GM21381 (cell line): ENCODE measurements at regions not wholly inside any gene's neighbourhood (a gene's known extent, or its start where the extent isn't known, plus 50 kb on each side); places are given as distances from the start of the nearest gene placed in this dataset.
"Not testable (repeated sequence)": the region's sequence is repeated elsewhere in the genome, so short reads cannot be mapped to it uniquely, and the experiment has no call there.

Experiments
- ATAC-seq: cut with Tn5 transposase; IDR thresholded peaks from one replicate; pipeline ENCODE4 v1.9.1; 2021; ENCODE audit warnings: mild to moderate bottlenecking, moderate library complexity; ENCODE audit not compliant: unreplicated experiment

DNA sequence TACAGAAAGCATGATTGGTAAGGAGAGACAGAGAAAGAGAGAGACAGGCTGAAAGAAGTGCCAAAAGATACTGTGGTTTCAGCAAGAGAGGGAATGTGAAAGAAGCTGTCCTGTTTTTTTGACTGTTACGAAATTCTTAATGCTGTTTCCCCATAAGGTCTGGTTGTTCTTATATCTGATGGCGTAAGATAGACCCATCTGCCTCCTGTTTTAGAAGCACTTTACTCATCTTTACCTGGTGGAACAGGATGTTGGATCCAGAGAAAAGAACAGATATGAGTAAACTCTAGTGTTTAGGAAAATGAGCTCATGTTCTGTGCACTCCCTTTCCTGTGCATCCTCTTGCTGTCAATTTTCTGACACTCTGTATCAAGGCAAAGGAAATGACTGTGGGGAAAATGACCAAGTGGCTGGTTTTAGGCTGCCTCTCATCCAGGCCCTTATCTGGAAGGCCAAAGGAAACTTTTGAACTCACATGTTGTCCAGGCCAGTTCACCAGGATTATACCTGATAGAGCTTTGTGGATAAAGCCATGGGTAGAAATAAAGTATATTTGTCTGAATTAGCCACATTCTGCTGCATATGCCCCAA is 311.7 kb upstream of the HTR2C start:
- no peak for ATAC-seq

DNA sequence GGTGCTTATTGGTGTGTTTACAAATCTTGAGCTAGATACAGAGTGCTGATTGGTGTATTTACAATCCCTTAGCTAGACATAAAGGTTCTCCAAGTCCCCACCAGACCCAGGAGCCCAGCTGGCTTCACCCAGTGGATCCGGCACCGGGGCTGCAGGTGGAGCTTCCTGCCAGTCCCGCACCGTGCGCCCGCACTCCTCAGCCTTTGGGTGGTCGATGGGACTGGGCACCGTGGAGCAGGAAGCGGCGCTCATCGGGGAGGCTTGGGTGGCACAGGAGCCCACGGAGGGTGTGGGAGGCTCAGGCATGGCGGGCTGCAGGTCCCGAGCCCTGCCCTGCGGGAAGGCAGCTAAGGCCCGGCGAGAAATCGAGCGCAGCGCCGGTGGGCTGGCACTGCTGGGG is 313.5 kb upstream of the HTR2C start:
- ATAC-seq, result not testable (repeated sequence)

DNA sequence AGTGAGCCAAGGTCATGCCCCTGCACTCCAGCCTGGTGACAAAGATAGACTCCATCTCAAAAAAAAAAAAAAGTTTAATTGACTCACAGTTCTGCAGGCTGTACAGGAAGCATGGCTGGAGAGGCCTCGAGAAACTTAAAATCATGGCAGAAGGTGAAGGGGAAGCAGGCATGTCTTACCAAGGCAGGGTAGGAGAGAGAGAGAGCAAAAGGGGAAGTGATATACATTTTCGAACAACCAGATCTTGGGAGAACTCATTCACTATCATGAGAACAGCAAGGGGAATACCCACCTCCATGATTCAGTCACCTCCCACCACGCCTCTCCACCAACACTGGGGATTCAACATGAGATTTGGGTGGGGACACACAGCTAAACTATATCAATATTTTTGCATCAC is 315.2 kb upstream of the HTR2C start:
- ATAC-seq, result no peak

DNA sequence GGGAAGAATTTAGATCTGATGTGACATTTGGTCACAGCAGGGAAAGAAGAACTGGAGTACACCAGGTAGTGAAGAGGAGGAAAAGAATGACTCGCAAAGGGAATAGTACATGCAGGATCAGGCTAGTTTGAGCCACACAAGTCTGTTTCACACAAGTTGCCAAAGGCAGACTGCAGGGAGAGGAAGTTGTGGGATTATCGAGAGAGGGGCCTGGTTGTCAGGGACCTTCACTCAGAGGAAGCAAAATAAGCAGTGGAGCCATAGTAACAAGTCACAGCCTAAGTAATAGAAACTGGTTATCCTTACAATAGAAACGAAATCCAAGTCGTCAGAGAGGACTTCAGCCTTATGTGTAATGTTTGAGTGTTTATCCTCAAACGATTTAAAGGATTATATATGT is 316.7 kb upstream of the HTR2C start:
- ATAC-seq, result no peak

DNA sequence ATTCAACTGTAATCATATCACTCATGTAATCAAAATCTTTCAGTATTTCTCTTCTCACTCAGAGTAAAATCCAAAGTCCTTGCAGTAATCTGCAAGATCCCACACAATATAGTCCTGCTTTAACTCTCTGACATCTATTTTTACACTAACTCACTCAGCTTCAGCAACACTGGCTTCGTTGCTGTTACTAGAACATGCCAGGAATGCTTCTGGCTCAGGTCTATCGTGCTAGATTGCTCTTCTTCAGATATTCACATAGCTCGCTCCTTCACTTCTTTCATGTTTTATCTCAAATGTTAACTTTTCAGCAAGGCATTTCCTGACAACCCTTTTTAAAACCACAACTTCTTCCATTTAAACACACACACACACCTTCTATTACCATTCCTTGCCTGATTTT is 331.7 kb upstream of the HTR2C start:
- ATAC-seq, result no peak

DNA sequence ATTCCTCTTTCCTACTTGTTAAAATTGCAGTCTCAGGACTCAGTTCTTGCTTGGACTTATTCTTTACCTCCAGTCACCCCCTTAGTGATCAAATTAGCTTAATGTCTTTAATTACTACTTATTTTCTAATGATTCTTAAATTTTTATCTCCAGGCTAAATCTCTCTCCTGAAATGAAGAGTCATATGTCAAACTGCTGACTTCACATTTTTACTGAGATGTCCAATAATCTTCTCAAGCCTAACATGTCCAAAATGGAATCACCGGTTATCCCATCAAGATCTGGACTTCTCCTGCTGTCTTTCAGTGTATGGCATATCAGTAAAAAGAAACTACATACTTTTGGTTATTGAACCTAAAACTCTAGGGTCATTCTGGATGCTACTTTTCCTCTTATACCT is 332.3 kb upstream of the HTR2C start:
- ATAC-seq, result no peak

DNA sequence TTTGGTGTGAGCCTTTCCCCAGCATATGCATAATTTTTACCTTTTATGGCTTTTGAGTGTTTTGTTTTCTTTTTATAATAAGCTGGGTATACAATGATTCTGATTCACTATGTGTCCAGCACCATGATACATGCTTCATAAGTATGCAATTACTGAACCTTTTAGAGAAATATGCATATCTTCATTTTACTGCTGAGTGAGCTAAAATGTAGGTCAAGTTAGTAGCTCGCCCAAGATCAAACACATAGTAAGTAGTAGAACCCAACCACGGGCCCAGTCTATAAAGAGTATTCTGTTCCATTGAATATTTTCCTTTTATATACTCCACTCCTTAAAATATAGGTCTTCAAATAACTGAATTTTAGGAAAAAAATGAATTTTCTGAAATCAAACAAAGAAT is 362.4 kb upstream of the HTR2C start:
- no peak for ATAC-seq

DNA sequence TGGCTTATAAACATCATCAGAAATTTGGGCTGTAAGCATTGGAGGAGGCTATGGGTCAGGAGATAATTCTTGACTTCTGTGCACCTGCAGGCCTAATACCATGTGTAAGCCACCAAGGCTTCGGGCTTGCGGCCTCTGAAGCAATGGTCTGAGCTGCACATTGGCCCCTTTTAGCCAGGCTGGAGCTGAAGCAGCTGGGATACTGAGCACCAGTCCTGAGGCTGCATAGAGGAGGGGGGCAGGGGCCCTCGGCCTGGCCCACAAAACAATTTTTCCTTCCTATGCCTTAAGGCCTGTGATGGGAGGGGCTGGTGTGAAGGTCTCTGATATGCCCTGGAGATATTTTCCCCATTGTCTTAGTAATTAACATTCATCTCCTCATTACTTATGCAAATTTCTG is 373.0 kb upstream of the HTR2C start:
- ATAC-seq, result no peak

DNA sequence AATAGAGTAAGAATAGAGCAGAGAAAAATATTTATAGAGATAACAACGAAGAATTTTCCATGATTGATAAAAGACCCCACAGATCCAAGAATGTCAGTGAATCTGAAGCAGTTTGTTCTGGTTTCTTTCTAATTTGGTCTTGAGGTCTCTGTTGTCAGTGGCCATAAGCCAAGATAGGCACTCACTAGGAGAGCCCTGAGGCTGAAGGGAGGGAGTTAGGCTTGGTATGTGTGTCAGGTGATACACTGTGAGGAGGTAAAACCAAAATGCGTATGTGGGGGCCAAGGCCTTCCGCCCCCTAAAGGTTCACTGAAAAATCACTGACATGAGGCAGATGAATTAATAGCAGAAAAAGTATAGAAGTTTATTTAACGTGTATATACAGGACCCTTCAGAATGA is 382.3 kb upstream of the HTR2C start:
- ATAC-seq, result no peak

DNA sequence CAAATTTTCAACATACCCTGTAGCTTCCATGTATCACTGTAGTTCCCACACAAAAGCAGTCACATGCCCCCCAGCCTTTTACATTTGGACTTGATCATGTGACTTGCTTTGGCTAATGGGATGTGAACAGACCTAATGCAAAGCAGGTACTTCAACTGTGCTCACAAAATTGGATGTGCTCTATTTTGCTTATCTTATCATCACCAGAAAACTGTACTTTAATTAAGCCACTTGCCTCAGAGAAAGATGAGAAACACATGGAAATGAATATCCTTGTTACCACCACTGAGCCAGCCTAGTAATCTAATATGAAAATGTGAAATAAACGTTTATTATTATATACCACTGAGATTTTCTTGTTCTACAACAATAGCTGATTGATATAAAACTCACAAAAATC is 402.7 kb upstream of the HTR2C start:
- ATAC-seq, result no peak

DNA sequence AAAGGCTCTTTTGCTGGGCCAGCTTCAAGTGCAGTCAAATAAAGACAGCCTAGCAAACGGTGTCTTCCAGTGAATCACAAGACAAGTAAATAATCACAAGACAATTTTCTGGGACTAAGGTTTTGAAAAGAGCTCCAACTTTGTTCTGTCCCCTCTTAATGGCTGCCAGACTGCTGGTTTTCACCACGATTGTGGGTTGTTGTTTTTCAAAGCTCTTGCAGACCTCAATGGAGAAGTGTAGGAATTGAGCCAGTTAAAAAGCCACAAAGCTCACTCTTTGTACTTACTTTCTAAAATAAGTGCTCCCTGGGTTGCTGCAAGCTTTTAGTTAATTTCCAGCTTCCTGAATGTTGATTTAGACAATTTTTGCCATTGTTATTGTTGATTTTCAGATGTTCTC is 405.8 kb upstream of the HTR2C start:
- no peak for ATAC-seq

DNA sequence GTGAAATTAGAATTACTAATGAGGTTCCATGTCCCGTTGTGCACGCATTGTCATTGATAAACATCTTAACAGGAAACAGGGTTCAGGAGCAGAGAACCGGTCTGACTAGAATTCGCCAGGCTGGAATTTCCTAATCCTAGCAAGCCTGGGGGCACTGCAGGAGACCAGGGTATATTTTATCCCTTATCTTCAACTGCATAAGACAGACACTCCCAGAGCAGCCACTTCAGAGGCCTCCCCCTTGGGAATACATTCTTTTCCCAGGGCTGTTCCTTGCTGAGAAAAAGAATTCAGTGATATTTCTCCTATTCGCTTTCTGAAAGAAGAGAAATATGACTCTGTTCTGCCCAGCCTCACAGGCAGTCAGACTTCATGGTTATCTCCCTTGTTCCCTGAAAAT is 416.6 kb upstream of the HTR2C start:
- ATAC-seq, result not testable (repeated sequence)

DNA sequence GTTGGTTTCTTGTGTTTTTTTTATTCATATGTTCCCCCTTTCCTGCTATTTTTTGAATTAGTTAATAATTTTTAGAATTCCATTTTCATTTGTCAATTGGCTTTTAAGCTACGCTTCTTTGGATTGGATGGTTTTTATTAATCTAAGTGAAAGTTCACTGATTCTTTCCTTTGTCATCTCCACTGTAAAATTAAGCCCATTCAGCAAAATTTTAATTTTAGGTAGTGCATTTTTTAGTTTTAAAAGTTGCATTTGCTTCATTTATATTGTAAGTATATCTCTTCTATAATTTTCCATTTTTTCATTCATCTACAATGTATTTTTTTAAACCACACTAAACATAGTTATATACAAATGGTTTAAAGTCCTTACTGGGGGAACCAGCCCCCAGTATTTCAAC is 417.3 kb upstream of the HTR2C start:
- no peak for ATAC-seq

DNA sequence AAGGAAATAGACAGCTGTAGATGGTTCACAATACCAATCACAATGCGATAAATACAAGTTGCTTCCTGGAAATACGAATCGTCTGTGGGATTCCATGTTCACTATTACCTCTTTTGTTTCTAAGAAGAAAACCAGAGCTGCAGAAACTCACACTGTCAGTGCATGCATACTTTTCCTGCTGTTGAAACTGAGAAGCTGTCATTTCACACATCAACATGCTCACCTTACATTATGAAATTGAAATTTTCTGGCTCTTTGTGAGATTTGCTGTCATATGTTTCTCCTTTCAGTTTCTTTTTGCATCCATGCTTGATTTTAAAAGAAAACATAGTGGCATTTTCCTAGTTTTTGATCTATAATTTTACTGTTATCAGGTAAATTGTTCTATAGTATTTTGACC is 418.3 kb upstream of the HTR2C start:
- ATAC-seq, result no peak

DNA sequence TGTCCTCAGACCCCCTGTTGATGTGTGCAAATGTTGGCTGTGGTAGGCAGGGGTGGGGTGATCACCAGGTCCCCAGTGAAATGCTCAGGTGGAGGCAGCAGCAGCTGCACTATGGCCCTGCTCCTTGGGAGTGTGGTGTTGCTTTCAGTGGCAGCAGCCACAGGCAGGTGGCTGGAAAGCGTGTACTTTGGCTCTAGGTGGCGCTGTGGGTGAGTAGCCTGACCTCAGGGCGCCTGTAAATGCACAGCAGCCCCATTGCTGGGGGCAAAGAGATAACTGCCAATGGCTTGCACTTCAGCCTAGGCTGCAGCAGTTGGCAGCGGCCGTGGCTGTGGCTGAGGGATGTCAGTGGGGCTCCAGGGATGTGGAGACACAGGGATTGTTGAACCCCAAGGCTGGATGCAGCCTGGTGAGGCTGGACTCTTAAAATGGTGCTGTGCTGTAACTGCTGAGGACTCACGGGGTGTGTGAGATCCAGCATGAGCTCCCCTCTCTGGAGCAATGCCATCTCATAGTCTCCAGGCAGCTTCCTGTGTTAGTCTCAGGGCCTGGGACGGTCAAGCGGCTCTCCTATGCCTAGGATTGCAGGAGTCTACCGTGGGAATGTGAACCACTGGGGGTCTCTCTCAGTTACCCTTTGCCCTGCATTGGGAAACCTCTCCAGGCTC is 421.7 kb upstream of the HTR2C start:
- ATAC-seq, result no peak

DNA sequence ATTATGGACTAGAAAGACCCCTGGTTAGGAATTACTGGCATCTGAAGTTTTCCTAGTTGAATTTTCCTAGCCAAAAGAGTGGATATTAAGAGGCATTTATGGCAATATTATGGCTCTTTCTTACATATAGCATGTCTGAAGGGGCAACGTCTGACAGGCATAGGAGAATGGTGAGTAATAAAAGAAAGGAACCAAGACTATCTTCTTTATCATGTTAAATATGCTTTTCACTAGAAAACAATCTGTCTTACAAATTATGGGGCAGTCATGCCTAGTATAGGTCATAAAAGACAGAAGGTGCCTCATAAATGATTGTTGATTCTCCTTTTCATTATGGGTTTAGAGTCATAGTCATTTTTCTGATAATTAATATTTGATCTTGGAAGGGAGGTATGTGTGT is 431.1 kb upstream of the HTR2C start:
- no peak for ATAC-seq

DNA sequence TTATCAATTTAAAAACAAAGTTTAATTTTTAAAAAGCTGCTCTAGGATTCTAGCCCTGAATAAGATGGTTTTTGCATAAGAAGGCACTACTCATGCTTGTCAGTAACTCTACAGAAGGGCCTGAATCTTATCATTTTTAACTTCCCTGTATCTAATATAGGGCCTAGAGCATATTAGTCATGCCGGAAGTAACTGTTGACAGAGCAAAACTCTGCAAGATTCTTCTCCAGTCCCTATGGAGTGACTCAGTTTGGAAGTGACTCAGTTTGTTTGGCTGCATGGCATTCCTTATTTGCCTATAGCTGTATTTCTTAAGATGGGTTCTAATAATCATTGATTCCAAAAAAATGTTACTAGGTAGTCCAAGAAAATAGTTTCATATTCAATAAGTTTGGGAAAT is 431.8 kb upstream of the HTR2C start:
- ATAC-seq, result no peak

DNA sequence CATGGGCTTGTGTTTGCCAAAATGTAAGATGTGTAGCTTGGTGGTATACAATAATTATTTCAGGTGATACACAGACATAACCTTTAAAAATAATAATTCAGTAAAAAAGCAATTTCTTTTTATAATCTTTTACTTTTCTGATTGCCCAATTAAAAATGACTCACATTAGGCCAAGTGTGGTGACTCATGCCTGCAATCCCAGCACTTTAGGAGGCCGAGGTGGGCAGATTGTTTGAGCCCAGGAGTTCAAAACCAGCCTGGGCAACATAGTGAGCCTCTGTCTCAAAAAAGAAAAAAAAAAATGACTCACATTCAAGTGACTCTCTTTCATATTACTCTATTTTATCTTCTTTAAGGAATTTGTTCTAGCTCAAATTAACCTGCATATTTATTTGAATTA is 449.4 kb upstream of the HTR2C start:
- no peak for ATAC-seq

DNA sequence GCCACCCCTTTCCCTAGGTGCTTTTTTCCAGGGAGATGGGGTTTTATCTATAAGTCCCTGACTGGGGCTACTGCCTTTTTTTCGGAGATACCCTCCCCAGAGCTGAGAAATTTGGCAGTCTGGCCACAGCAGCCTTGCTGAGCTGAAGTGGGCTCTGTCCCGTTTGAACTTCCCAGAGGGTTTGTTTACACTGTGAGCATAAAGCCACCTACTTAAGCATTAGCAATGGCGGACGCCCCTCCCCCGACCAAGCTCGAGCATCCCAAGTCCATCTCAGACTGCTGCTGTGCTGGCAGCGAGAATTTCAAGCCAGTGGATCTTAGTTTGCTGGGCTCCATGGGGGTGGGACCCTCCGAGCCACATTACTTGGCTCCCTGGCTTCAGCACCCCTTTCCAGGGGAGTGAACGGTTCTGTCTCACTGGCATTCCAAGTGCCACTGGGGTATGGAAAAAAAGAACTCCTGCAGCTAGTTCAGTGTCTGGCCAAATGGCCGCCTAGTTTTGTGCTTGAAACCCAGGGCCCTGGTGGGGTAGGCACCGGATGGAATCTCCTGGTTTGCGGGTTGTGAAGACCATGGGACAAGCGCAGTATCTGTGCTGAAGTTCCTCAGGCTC is 456.4 kb upstream of the HTR2C start:
- no peak for ATAC-seq

DNA sequence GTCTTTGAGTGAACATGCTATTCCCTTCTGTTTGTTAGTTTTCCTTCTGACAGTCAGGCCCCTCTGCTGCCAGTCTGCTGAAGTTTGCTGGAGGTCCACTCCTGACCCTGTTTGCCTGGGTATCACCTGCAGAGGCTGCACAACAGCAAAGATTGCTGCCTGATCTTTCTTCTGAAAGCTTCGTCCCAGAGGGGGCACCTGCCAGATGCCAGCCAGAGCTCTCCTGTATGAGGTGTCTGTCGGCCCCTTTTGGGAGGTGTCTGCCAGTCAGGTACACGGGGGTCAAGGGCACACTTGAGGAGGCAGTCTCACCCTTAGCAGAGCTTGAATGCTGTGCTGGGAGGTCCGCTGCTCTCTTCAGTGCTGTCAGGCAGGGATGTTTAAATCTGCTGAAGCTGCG is 456.9 kb upstream of the HTR2C start:
- no peak for ATAC-seq

DNA sequence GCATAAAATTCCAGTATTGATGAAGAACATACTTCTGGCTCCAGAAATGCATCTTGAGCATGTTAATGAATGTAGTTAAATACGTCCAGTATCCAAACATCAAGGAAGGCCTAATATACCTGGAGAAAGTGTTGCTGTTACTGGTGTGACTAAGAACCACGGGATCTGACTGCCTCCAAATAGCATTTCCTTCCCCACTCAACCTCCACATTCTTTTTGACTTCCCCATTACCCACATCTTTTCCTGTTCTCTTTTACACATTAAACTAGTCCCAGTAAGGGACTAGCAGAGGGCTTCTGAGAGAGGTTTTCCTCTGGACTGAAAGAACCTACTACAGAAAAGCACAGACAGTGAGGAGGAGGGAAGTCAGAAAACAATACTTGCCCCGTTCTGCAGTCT is 482.8 kb upstream of the HTR2C start:
- no peak for ATAC-seq

DNA sequence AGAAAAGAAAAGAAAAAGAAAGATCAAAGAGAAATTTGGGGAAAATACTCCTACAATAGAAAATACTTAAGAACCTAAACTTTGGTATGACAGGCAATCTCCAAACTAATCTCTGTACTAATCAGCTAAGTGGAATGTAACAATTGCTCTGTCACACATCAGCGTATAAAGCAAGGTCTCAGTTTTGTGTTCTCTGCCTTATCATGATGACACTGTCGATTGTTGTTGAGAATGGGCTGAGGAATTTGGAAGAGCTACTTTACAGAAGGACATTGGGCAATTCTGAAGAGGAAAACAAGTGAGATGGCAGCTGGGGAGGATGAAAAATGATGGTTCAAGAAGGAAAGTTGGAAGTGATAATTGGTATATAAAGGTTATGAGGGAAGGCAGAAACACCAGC is 486.0 kb upstream of the HTR2C start:
- no peak for ATAC-seq

DNA sequence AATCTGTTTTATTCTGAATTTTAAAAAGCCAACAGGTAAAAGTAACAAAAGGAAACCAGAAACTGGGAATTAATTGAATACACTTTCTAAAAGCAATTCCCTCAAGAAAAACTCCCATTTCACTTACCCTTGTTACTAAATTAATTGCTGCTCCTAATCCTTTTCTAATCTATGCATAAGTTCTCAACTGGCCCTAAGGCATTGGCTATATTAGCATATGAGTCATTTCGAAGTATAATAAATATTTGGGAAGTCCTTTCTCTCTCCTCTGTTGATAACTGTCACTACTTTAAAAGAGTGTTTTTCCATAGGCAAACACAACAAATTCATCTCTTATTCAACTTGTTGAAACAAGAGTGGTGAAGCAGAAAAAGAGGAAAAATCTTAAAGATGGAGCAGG is 486.5 kb upstream of the HTR2C start:
- no peak for ATAC-seq
